Fibroblast of skin of left quadriceps (primary cell): ENCODE measurements at regions not wholly inside any gene's neighbourhood (a gene's known extent, or its start where the extent isn't known, plus 50 kb on each side); places are given as distances from the start of the nearest gene placed in this dataset.
A peak's percentile ranks its signal among the peaks of the same experiment; 100 is the strongest.
"Not testable (repeated sequence)": the region's sequence is repeated elsewhere in the genome, so short reads cannot be mapped to it uniquely, and the experiment has no call there.

ENCODE experiments used
- DNase-seq, 2 experiments: peaks; one replicate each; pipeline ENCODE4 v3.0.0-alpha.2; 2013; ENCODE audit warnings: low read depth in 2 of 2

GRCh38 chr5:6321078-6321477 lies 57.3 kb downstream of the MED10 start:
- no peak for DNase-seq

GRCh38 chr5:6319116-6319515 lies 59.2 kb downstream of the MED10 start:
- no peak for DNase-seq

- DNase-seq, result no peak
These were observed 61.1 kb downstream of the MED10 start for GRCh38 chr5:6317116-6317798.

GRCh38 chr5:6315580-6315979 lies 62.8 kb downstream of the MED10 start:
- no peak for DNase-seq

- no peak for DNase-seq
These were observed 66.5 kb downstream of the MED10 start for GRCh38 chr5:6311568-6312501.

- no peak for DNase-seq
These were observed 68.4 kb downstream of the MED10 start for GRCh38 chr5:6309949-6310348.

GRCh38 chr5:6308683-6309082 lies 69.7 kb downstream of the MED10 start:
- DNase-seq, result no peak

- DNase-seq, result no peak
These were observed 71.0 kb downstream of the MED10 start for GRCh38 chr5:6307304-6307703.

GRCh38 chr5:6305853-6306252 lies 72.5 kb downstream of the MED10 start:
- DNase-seq, result no peak

- no peak for DNase-seq
These were observed 75.7 kb downstream of the MED10 start for GRCh38 chr5:6302684-6303083.

GRCh38 chr5:6302075-6302474 lies 76.3 kb downstream of the MED10 start:
- no peak for DNase-seq

- DNase-seq, result no peak
These were observed 81.8 kb downstream of the MED10 start for GRCh38 chr5:6296524-6296923.

GRCh38 chr5:6291961-6292360 lies 86.4 kb downstream of the MED10 start:
- peak; percentile 4 to 5 for DNase-seq

GRCh38 chr5:6289239-6289638 lies 89.1 kb downstream of the MED10 start:
- no peak for DNase-seq

- DNase-seq, result no peak
These were observed 91.2 kb downstream of the MED10 start for GRCh38 chr5:6287176-6287575.

GRCh38 chr5:6286404-6286803 lies 91.9 kb downstream of the MED10 start:
- DNase-seq, result no peak

- not testable (repeated sequence) for DNase-seq
These were observed 93.9 kb downstream of the MED10 start for GRCh38 chr5:6284491-6284890.

GRCh38 chr5:6282352-6282751 lies 96.0 kb downstream of the MED10 start:
- no peak for DNase-seq

- DNase-seq, result no peak
These were observed 96.5 kb downstream of the MED10 start for GRCh38 chr5:6281818-6282217.

- DNase-seq, result no peak
These were observed 97.8 kb downstream of the MED10 start for GRCh38 chr5:6280425-6281100.

GRCh38 chr5:6279607-6280006 lies 98.7 kb downstream of the MED10 start:
- DNase-seq, result no peak

- DNase-seq, result no peak
These were observed 103.4 kb downstream of the MED10 start for GRCh38 chr5:6274846-6275543.
